DND-41 (cell line): ENCODE measurements at regions not wholly inside any gene's neighbourhood (a gene's known extent, or its start where the extent isn't known, plus 50 kb on each side); places are given as distances from the start of the nearest gene placed in this dataset.

ENCODE experiments used
- EZH2 ChIP-seq: IDR thresholded peaks from 3 replicates; pipeline ENCODE4 v1.6.1; 2012; ENCODE audit warnings: borderline replicate concordance, low read depth, mild to moderate bottlenecking, moderate library complexity, low read length, inconsistent platforms; ENCODE audit not compliant: severe bottlenecking
- TF ChIP-seq, protein P1 (sequence below): IDR thresholded peaks from 2 replicates; pipeline ENCODE4 v1.5.1; 2012; ENCODE audit warnings: borderline replicate concordance, low read length, moderate library complexity, mild to moderate bottlenecking; ENCODE audit not compliant: poor library complexity, severe bottlenecking; ENCODE audit errors: extremely low read depth

DNA sequence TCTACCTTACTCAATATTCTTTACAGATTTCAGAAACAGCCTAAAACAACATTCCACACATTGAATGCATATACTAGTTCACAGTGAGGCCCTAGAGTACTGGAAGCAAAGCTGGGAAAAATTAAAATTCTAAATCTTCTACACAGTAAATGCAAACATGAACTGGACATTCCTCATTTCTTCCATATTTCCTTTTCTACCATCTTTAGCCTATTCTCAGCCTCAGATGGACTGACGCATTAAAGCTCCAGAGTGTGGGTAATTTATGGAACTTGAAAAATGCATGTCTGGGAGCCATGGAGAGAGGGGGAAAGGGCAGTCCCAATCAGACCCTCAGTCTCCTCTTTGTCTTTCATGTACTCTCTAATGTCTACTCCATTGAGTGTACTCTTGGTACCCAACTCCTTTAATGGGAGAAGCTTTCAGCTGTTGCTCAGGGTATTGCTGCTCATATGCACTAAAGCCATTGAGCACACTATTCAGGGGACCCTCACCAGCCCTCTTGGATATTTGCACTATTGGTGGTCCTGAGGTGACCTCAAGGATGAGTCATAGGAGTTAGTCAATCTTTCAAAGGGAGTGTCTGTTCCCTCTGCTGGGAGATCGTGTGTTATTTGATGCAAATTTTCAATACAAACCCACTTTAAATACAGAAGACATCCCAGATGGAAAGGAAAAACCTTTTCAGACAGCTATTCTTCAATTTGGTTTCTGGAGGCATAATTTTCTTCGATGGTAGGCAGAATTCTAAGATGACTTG is 83.3 kb upstream of the KCNJ15 start:
- TF ChIP-seq, protein P1, sequence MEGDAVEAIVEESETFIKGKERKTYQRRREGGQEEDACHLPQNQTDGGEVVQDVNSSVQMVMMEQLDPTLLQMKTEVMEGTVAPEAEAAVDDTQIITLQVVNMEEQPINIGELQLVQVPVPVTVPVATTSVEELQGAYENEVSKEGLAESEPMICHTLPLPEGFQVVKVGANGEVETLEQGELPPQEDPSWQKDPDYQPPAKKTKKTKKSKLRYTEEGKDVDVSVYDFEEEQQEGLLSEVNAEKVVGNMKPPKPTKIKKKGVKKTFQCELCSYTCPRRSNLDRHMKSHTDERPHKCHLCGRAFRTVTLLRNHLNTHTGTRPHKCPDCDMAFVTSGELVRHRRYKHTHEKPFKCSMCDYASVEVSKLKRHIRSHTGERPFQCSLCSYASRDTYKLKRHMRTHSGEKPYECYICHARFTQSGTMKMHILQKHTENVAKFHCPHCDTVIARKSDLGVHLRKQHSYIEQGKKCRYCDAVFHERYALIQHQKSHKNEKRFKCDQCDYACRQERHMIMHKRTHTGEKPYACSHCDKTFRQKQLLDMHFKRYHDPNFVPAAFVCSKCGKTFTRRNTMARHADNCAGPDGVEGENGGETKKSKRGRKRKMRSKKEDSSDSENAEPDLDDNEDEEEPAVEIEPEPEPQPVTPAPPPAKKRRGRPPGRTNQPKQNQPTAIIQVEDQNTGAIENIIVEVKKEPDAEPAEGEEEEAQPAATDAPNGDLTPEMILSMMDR: no peak
- no peak for TF ChIP-seq EZH2
